ENCODE measurements at regions not wholly inside any gene's neighbourhood (a gene's known extent, or its start where the extent isn't known, plus 50 kb on each side); places are given as distances from the start of the nearest gene placed in this dataset.

GRCh38 chr4:1494416-1495315 is 88.4 kb upstream of the NKX1-1 start:
- DNase-seq (ENCODE audit: extremely low read depth in 1 of 4, low spot score in 3 of 4) (no peak), FAIRE-seq (no peak), ATAC-seq (no peak)
- Histone ChIP-seq H3K36me3 (ENCODE audit: control insufficient read depth, insufficient read depth, low read length) (no peaks in the 10 kb centered on the region), H4K20me1 (replicated peaks; ENCODE audit: control insufficient read depth, insufficient read depth, low read length) (no peaks in the 10 kb centered on the region; the same call in 1 of the 2 replicates), H3K27ac (ENCODE audit: extremely low read depth, low read depth, low read length) (no peak overlapping the region), H3K9ac (ENCODE audit: insufficient read depth in 1 of 2, low read depth in 2 of 2, low read length in 2 of 2) (no peak overlapping the region; a peak in 1 of 4 replicates), H3K9me3 (replicated peaks; ENCODE audit: control insufficient read depth, insufficient read depth, low read depth, low read length) (no peaks in the 10 kb centered on the region), H3K4me3 (no peak overlapping the region), H3K9me1 (ENCODE audit: control insufficient read depth, insufficient read depth, low read length) (no peaks in the 10 kb centered on the region), H3K27me3 (ENCODE audit: control insufficient read depth in 2 of 2, insufficient read depth in 2 of 2, low read length in 2 of 2) (peaks cover 39 to 71% of the 10 kb centered on the region in 2 experiments), H2AFZ (ENCODE audit: low read depth, low read length) (no peak overlapping the region), H3K4me1 (replicated peaks in 1 of 2; ENCODE audit: control insufficient read depth in 2 of 2, insufficient read depth in 2 of 2, low read length in 2 of 2) (peaks cover 0 to 41% of the 10 kb centered on the region in 2 experiments; a peak in 2 of 5 replicates), H3K4me2 (ENCODE audit: insufficient read depth, low read length) (no peak overlapping the region), H3K79me2 (ENCODE audit: control insufficient read depth, insufficient read depth, low read length) (no peaks in the 10 kb centered on the region)
- CTCF ChIA-PET (ENCODE audit: low intra/inter-chr PET ratio) = no interaction called here
- 3% methylated on average over 35 of the region's 37 CpGs for WGBS (ENCODE audit: insufficient coverage, low coverage, missing lambda C conversion rate)
- intact Hi-C loops (cut with micrococcal nuclease) (no loop called here), in situ Hi-C loops (cut with MboI) (no loop called here)
- no TSS peak for BruUV-seq (replicated peaks)
- POLR2A ChIA-PET = no interaction called here
- TF ChIP-seq MEIS2 (IDR thresholded peaks at IDR 0.05; ENCODE audit: partially characterized antibody) (peak; percentile 60), EHMT2 (IDR thresholded peaks at IDR 0.05) (no peak), ZNF609 (CRISPR knock-in tag; IDR thresholded peaks at IDR 0.05; ENCODE audit: borderline replicate concordance) (no peak), CBFA2T3 (IDR thresholded peaks at IDR 0.05) (no peak)

Data from K562 (cell line).